CD4-positive, CD25-positive, alpha-beta regulatory T cell (primary cell): ENCODE measurements at regions not wholly inside any gene's neighbourhood (a gene's known extent, or its start where the extent isn't known, plus 50 kb on each side); places are given as distances from the start of the nearest gene placed in this dataset.

ENCODE experiments used
- ATAC-seq, 2 donors: fragments of 150-1000 bp; cut with Tn5 transposase; one replicate each; pipeline ENCODE4 v1.10.0; 2021; ENCODE audit warnings: low read depth in 2 of 2, moderate number of reproducible peaks in 2 of 2, moderate library complexity in 1 of 2
- DNase-seq, 3 donors: peaks; one replicate each; pipeline versions ENCODE4 v3.0.0 to v3.0.0-alpha.2; 2012 to 2022; ENCODE audit warnings: mixed read lengths in 1 of 3
- H3K27ac ChIP-seq: one replicate; pipeline ENCODE4 v1.7.0; 2013; ENCODE audit warnings: mild to moderate bottlenecking, low read length; ENCODE audit not compliant: insufficient read depth, poor library complexity, severe bottlenecking
- H3K27me3 ChIP-seq: one replicate; pipeline ENCODE4 v1.7.0; 2013; ENCODE audit warnings: low read length; ENCODE audit not compliant: control insufficient read depth, insufficient read depth
- H3K36me3 ChIP-seq: one replicate; pipeline ENCODE4 v1.7.0; 2013; ENCODE audit warnings: mild to moderate bottlenecking, low read length, moderate library complexity; ENCODE audit not compliant: control insufficient read depth, insufficient read depth
- H3K4me1 ChIP-seq: 2 replicates; pipeline ENCODE4 v1.7.0; 2013; ENCODE audit warnings: mild to moderate bottlenecking, low read length; ENCODE audit not compliant: insufficient read depth, control insufficient read depth, poor library complexity, severe bottlenecking
- H3K4me3 ChIP-seq: one replicate; pipeline ENCODE4 v1.7.0; 2013; ENCODE audit warnings: low read depth, mild to moderate bottlenecking, low read length, moderate library complexity
- H3K9me3 ChIP-seq, 2 experiments: 1 replicate in 1 of 2; 2 replicates in 1 of 2; pipeline ENCODE4 v1.7.0; 2013; ENCODE audit warnings: low read length in 2 of 2, mild to moderate bottlenecking in 1 of 2, moderate library complexity in 1 of 2; ENCODE audit not compliant: control insufficient read depth in 2 of 2
- H3K27ac Mint-ChIP-seq, 3 donors: one replicate each; pipeline ENCODE4 v1.8.0; 2020 to 2022; ENCODE audit warnings: mild to moderate bottlenecking in 3 of 3, mixed read lengths in 3 of 3, moderate library complexity in 2 of 3
- H3K27me3 Mint-ChIP-seq: one replicate; pipeline ENCODE4 v1.8.0; 2022; ENCODE audit warnings: mild to moderate bottlenecking, mixed read lengths
- H3K36me3 Mint-ChIP-seq: one replicate; pipeline ENCODE4 v1.8.0; 2020; ENCODE audit warnings: mixed read lengths
- H3K4me1 Mint-ChIP-seq, 4 donors: one replicate each; pipeline ENCODE4 v1.8.0; 2020 to 2022; ENCODE audit warnings: mixed read lengths in 4 of 4, mild to moderate bottlenecking in 1 of 4
- H3K4me3 Mint-ChIP-seq, 4 donors: one replicate each; pipeline ENCODE4 v1.8.0; 2020 to 2022; ENCODE audit warnings: mild to moderate bottlenecking in 4 of 4, mixed read lengths in 4 of 4, moderate library complexity in 3 of 4
- H3K9me3 Mint-ChIP-seq, 7 donors: one replicate each; pipeline ENCODE4 v1.8.0; 2020 to 2022; ENCODE audit warnings: mixed read lengths in 7 of 7, mild to moderate bottlenecking in 3 of 7, moderate library complexity in 2 of 7

GRCh38 chr13:87093399-87093798 is 577.8 kb upstream of the SLITRK5 start:
- H3K27me3 ChIP-seq, result no peaks in the 10 kb centered on the region
- DNase-seq, result no peak
- H3K36me3 ChIP-seq, result no peaks in the 10 kb centered on the region
- peaks cover 0 to 5% of the 10 kb centered on the region in 2 experiments for H3K9me3 ChIP-seq
- no peaks in the 10 kb centered on the region for H3K4me1 ChIP-seq
- Mint-ChIP-seq H3K4me1 (no peaks in the 10 kb centered on the region), H3K27me3 (no peaks in the 10 kb centered on the region), H3K27ac (no peak overlapping the region), H3K4me3 (no peak overlapping the region), H3K36me3 (no peaks in the 10 kb centered on the region), H3K9me3 (peaks cover 0 to 8% (median 5%) of the 10 kb centered on the region in 7 donors)
- no peak for ATAC-seq
- H3K27ac ChIP-seq, result no peak overlapping the region
- no peak overlapping the region for H3K4me3 ChIP-seq

DNA sequence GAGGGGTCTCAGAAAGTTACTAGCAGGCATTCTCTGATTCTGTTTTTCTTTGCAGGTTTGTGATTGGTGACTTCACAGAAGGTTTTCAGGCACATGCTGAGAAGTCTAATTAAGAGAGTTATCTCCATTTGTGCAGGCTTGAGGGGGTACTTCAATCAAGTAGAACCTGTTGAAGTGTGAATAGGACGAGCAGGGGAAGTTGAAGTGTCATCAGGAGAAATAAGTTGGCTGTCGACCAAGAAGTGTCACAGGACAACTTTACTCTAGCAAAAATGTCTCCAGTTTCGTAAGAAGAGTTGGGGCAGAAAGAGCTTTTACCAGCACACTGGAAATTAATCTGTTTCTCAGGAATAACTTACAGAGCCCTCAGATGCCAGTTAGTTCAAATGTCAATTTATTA is 576.5 kb upstream of the SLITRK5 start:
- Histone ChIP-seq H3K27me3 (no peaks in the 10 kb centered on the region), H3K27ac (no peak overlapping the region), H3K9me3 (peaks cover 0 to 5% of the 10 kb centered on the region in 2 experiments), H3K4me3 (no peak overlapping the region), H3K36me3 (no peaks in the 10 kb centered on the region), H3K4me1 (no peaks in the 10 kb centered on the region)
- H3K9me3 Mint-ChIP-seq, result peaks cover 0 to 10% (median 2%) of the 10 kb centered on the region in 7 donors
- no peaks in the 10 kb centered on the region for H3K27me3 Mint-ChIP-seq
- ATAC-seq (no peak), DNase-seq (no peak)
- no peak overlapping the region for H3K27ac Mint-ChIP-seq
- no peaks in the 10 kb centered on the region for H3K4me1 Mint-ChIP-seq
- H3K36me3 Mint-ChIP-seq, result no peaks in the 10 kb centered on the region
- H3K4me3 Mint-ChIP-seq, result no peak overlapping the region

- no peaks in the 10 kb centered on the region for H3K4me1 ChIP-seq
- H3K9me3 ChIP-seq, result peaks cover 0 to 10% of the 10 kb centered on the region in 2 experiments
- no peak for ATAC-seq
- peak overlapping the region in 1 of 3 donors; percentile 5 for H3K27ac Mint-ChIP-seq
- DNase-seq, result no peak
- no peaks in the 10 kb centered on the region for H3K27me3 ChIP-seq
- H3K4me3 Mint-ChIP-seq, result no peak overlapping the region
- H3K36me3 Mint-ChIP-seq, result no peaks in the 10 kb centered on the region
- H3K27ac ChIP-seq, result no peak overlapping the region
- H3K9me3 Mint-ChIP-seq, result peaks cover 2 to 12% (median 5%) of the 10 kb centered on the region in 7 donors
- no peaks in the 10 kb centered on the region for H3K4me1 Mint-ChIP-seq
- no peak overlapping the region for H3K4me3 ChIP-seq
- H3K36me3 ChIP-seq, result no peaks in the 10 kb centered on the region
- H3K27me3 Mint-ChIP-seq, result peaks cover 4% of the 10 kb centered on the region
Measured at GRCh38 chr13:87100431-87100830, 570.7 kb upstream of the SLITRK5 start.

GRCh38 chr13:87107651-87108050 is 563.5 kb upstream of the SLITRK5 start:
- H3K27ac ChIP-seq, result no peak overlapping the region
- no peak overlapping the region for H3K4me3 ChIP-seq
- H3K27me3 ChIP-seq, result no peaks in the 10 kb centered on the region
- no peak overlapping the region for H3K4me3 Mint-ChIP-seq
- H3K9me3 Mint-ChIP-seq, result peaks cover 2 to 20% (median 6%) of the 10 kb centered on the region in 7 donors
- H3K36me3 ChIP-seq, result no peaks in the 10 kb centered on the region
- ATAC-seq, result no peak
- H3K4me1 Mint-ChIP-seq, result no peaks in the 10 kb centered on the region
- H3K27ac Mint-ChIP-seq, result no peak overlapping the region
- DNase-seq, result no peak
- H3K36me3 Mint-ChIP-seq, result no peaks in the 10 kb centered on the region
- no peaks in the 10 kb centered on the region for H3K4me1 ChIP-seq
- peaks cover 0 to 10% of the 10 kb centered on the region in 2 experiments for H3K9me3 ChIP-seq
- H3K27me3 Mint-ChIP-seq, result no peaks in the 10 kb centered on the region

DNA sequence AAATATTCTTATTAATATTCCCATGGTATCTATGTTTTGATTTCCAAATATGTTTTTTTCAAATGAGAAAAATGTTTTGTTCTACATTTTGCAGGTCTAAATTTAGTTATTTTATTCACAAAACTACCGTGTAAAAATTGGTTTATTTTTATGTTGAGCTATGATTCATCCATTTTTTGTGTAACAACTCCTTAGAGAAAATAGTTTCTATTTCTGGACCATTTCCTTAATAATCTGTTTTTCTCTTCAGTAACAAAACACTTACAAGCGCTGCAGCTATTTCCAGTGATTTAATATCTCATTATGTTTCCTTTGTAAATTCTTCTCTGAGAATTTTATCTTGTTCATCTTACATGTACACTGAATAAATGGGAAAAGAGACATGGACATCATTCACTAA is 550.7 kb upstream of the SLITRK5 start:
- no peaks in the 10 kb centered on the region for H3K4me1 Mint-ChIP-seq
- Histone ChIP-seq H3K4me3 (no peak overlapping the region), H3K4me1 (no peaks in the 10 kb centered on the region), H3K27me3 (no peaks in the 10 kb centered on the region), H3K27ac (no peak overlapping the region), H3K9me3 (peaks cover 0 to 3% of the 10 kb centered on the region in 2 experiments), H3K36me3 (no peaks in the 10 kb centered on the region)
- ATAC-seq, result no peak
- no peaks in the 10 kb centered on the region for H3K36me3 Mint-ChIP-seq
- no peaks in the 10 kb centered on the region for H3K27me3 Mint-ChIP-seq
- H3K4me3 Mint-ChIP-seq, result no peak overlapping the region
- peaks cover 0 to 10% (median 8%) of the 10 kb centered on the region in 7 donors for H3K9me3 Mint-ChIP-seq
- DNase-seq, result no peak
- no peak overlapping the region for H3K27ac Mint-ChIP-seq

DNA sequence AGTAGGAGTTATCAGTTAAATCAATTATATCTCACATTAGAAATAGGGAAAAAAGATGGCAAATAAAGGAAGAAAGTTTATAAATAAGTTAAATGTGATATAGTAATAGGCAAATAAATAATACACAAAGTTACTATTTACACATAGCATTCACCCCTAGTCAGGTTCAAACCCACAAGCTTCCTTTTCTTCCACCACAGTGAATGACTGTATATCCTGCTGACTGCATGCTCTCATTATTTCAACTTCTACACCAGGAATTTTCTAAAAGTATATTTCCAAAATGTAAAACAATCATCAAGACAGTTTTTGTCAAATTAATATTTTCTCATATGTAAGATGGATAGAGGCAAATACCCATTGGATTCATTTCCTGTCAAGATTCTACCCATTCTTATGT is 548.6 kb upstream of the SLITRK5 start:
- peaks cover 0 to 10% (median 8%) of the 10 kb centered on the region in 7 donors for H3K9me3 Mint-ChIP-seq
- H3K4me3 ChIP-seq, result no peak overlapping the region
- no peak overlapping the region for H3K27ac ChIP-seq
- H3K4me3 Mint-ChIP-seq, result no peak overlapping the region
- peaks cover 0 to 3% of the 10 kb centered on the region in 2 experiments for H3K9me3 ChIP-seq
- no peaks in the 10 kb centered on the region for H3K4me1 Mint-ChIP-seq
- ATAC-seq (no peak), DNase-seq (no peak)
- H3K36me3 Mint-ChIP-seq, result no peaks in the 10 kb centered on the region
- H3K27me3 Mint-ChIP-seq, result no peaks in the 10 kb centered on the region
- H3K36me3 ChIP-seq, result no peaks in the 10 kb centered on the region
- H3K4me1 ChIP-seq, result no peaks in the 10 kb centered on the region
- no peak overlapping the region for H3K27ac Mint-ChIP-seq
- H3K27me3 ChIP-seq, result no peaks in the 10 kb centered on the region

- Histone ChIP-seq H3K4me1 (no peaks in the 10 kb centered on the region), H3K27me3 (no peaks in the 10 kb centered on the region), H3K36me3 (no peaks in the 10 kb centered on the region), H3K9me3 (no peaks in the 10 kb centered on the region), H3K27ac (no peak overlapping the region), H3K4me3 (no peak overlapping the region)
- Mint-ChIP-seq H3K4me1 (no peaks in the 10 kb centered on the region), H3K36me3 (no peaks in the 10 kb centered on the region), H3K27me3 (no peaks in the 10 kb centered on the region), H3K4me3 (no peak overlapping the region), H3K9me3 (peaks cover 0 to 12% (median 7%) of the 10 kb centered on the region in 7 donors), H3K27ac (no peak overlapping the region)
- ATAC-seq (no peak), DNase-seq (no peak)
Measured at GRCh38 chr13:87123987-87124784, 547.0 kb upstream of the SLITRK5 start.

GRCh38 chr13:87124785-87125074 is 546.4 kb upstream of the SLITRK5 start:
- no peaks in the 10 kb centered on the region for H3K27me3 ChIP-seq
- DNase-seq (no peak), ATAC-seq (no peak)
- no peaks in the 10 kb centered on the region for H3K9me3 ChIP-seq
- no peak overlapping the region for H3K27ac ChIP-seq
- no peak overlapping the region for H3K4me3 Mint-ChIP-seq
- peaks cover 0 to 12% (median 8%) of the 10 kb centered on the region in 7 donors for H3K9me3 Mint-ChIP-seq
- no peaks in the 10 kb centered on the region for H3K27me3 Mint-ChIP-seq
- no peaks in the 10 kb centered on the region for H3K4me1 ChIP-seq
- H3K36me3 ChIP-seq, result no peaks in the 10 kb centered on the region
- H3K36me3 Mint-ChIP-seq, result no peaks in the 10 kb centered on the region
- H3K4me1 Mint-ChIP-seq, result no peaks in the 10 kb centered on the region
- H3K4me3 ChIP-seq, result no peak overlapping the region
- no peak overlapping the region for H3K27ac Mint-ChIP-seq
